Keratinocyte (primary cell): ENCODE measurements at regions not wholly inside any gene's neighbourhood (a gene's known extent, or its start where the extent isn't known, plus 50 kb on each side); places are given as distances from the start of the nearest gene placed in this dataset.

Source experiments
- DNase-seq: peaks from one replicate; pipeline ENCODE4 v3.0.0-alpha.2; 2011; ENCODE audit warnings: low read depth, missing footprints, low spot score
- FAIRE-seq: peaks from 2 replicates; lab custom pipeline; 2011; peaks lifted over from hg19 to GRCh38; lab: Jason Lieb, UNC
- H2AFZ ChIP-seq: 2 replicates; pipeline ENCODE4 v1.6.0; 2012; ENCODE audit warnings: low read length, control low read depth, inconsistent platforms; ENCODE audit not compliant: control insufficient read depth
- H3K27ac ChIP-seq: 2 replicates; pipeline ENCODE4 v1.5.1; 2011; ENCODE audit warnings: low read length; ENCODE audit not compliant: control insufficient read depth, insufficient read depth
- H3K27me3 ChIP-seq: 3 replicates; pipeline ENCODE4 v1.6.0; 2011; ENCODE audit warnings: low read length; ENCODE audit not compliant: control insufficient read depth, insufficient read depth; ENCODE audit errors: extremely low read depth
- H3K36me3 ChIP-seq, 2 experiments: 2 replicates in 1 of 2; 3 replicates in 1 of 2; pipeline ENCODE4 v1.5.1; 2011; ENCODE audit warnings: low read length in 2 of 2, mild to moderate bottlenecking in 1 of 2; ENCODE audit not compliant: control insufficient read depth in 2 of 2, insufficient read depth in 2 of 2; ENCODE audit errors: extremely low read depth in 1 of 2
- H3K4me1 ChIP-seq: 3 replicates; pipeline ENCODE4 v1.5.1; 2011; ENCODE audit warnings: low read length; ENCODE audit not compliant: control insufficient read depth, insufficient read depth; ENCODE audit errors: extremely low read depth
- H3K4me2 ChIP-seq: 3 replicates; pipeline ENCODE4 v1.6.0; 2011; ENCODE audit warnings: low read depth, low read length; ENCODE audit not compliant: control insufficient read depth, insufficient read depth; ENCODE audit errors: extremely low read depth
- H3K4me3 ChIP-seq, 3 experiments: fragments of 200-600 bp in 1 of 3; sonication (generic) in 1 of 3; 2 replicates in 2 of 3; 3 replicates in 1 of 3; pipeline ENCODE4 v1.5.1; 2011 to 2016; ENCODE audit warnings: low read length in 3 of 3, mild to moderate bottlenecking in 3 of 3, control low read depth in 2 of 3, inconsistent platforms in 1 of 3, low read depth in 1 of 3, mixed read lengths in 1 of 3, mixed run types in 1 of 3, moderate library complexity in 1 of 3; ENCODE audit not compliant: control insufficient read depth in 2 of 3, insufficient read depth in 2 of 3; ENCODE audit errors: extremely low read depth in 1 of 3
- H3K79me2 ChIP-seq: 2 replicates; pipeline ENCODE4 v1.6.0; 2012; ENCODE audit warnings: low read length; ENCODE audit not compliant: control insufficient read depth, insufficient read depth
- H3K9ac ChIP-seq: 3 replicates; pipeline ENCODE4 v1.6.0; 2011; ENCODE audit warnings: low read length; ENCODE audit not compliant: control insufficient read depth, insufficient read depth; ENCODE audit errors: extremely low read depth
- H3K9me1 ChIP-seq: 3 replicates; pipeline ENCODE4 v1.6.0; 2011; ENCODE audit warnings: low read length; ENCODE audit not compliant: control insufficient read depth, insufficient read depth; ENCODE audit errors: extremely low read depth
- H3K9me3 ChIP-seq: 2 replicates; pipeline ENCODE4 v1.5.1; 2012; ENCODE audit warnings: low read depth, low read length; ENCODE audit not compliant: control insufficient read depth
- H4K20me1 ChIP-seq: 3 replicates; pipeline ENCODE4 v1.6.0; 2011; ENCODE audit warnings: low read length; ENCODE audit not compliant: control insufficient read depth, insufficient read depth; ENCODE audit errors: extremely low read depth
- CTCF ChIP-seq, 3 experiments: IDR thresholded peaks in 1 of 3; conservative IDR thresholded peaks in 1 of 3; optimal IDR thresholded peaks in 1 of 3; 2 replicates in 2 of 3; 3 replicates in 1 of 3; pipeline versions ENCODE3 to v1.5.1; 2011; ENCODE audit warnings: low read length in 3 of 3, mild to moderate bottlenecking in 3 of 3, moderate library complexity in 2 of 3, control low read depth in 1 of 3, inconsistent platforms in 1 of 3; ENCODE audit not compliant: insufficient read depth in 2 of 3; ENCODE audit errors: extremely low read depth in 1 of 3
- EZH2 ChIP-seq: IDR thresholded peaks from one replicate; pipeline ENCODE4 v1.6.1; 2012; ENCODE audit warnings: inconsistent platforms, mild to moderate bottlenecking, low read length, moderate library complexity
- dilution Hi-C: fragments of 300-500 bp; cut with MboI; formaldehyde crosslinking; loops from one replicate; pipeline ENCODE4 v1.7.0; 2020; ENCODE audit warnings: low sequenced_read_pairs; ENCODE audit not compliant: extremely low pct_ligation_motif_present

- no peaks in the 10 kb centered on the region for H4K20me1 ChIP-seq
- H3K79me2 ChIP-seq, result peaks cover 10% of the 10 kb centered on the region
- H3K27me3 ChIP-seq, result no peaks in the 10 kb centered on the region
- H3K4me2 ChIP-seq, result peak overlapping the region; percentile 78
- TF ChIP-seq CTCF (optimal IDR thresholded peaks at IDR 0.05 in 1 of 3, IDR thresholded peaks at IDR 0.05 in 1 of 3, conservative IDR thresholded peaks at IDR 0.05 in 1 of 3; ENCODE audit: extremely low read depth in 1 of 3, insufficient read depth in 2 of 3, low read length in 3 of 3) (no peak), EZH2 (no peak)
- peak overlapping the region in 1 of 3 experiments; percentile 93 for H3K4me3 ChIP-seq
- H3K27ac ChIP-seq, result no peak overlapping the region
- H3K9me3 ChIP-seq, result no peaks in the 10 kb centered on the region
- peaks cover 11% of the 10 kb centered on the region for H3K4me1 ChIP-seq
- peaks cover 0 to 3% of the 10 kb centered on the region in 2 experiments for H3K36me3 ChIP-seq
- DNase-seq (no peak), FAIRE-seq (no peak)
- no peak overlapping the region for H2AFZ ChIP-seq
- peak overlapping the region; percentile 91 for H3K9ac ChIP-seq
- dilution Hi-C loops, result no loop called here
- H3K9me1 ChIP-seq, result no peaks in the 10 kb centered on the region
Observed at GRCh38 chr17:411421-412120, 59.0 kb upstream of the RPH3AL start.

GRCh38 chr17:410543-411401, 58.2 kb upstream of the RPH3AL start:
- H3K4me3 ChIP-seq, result peak overlapping the region; percentile 65 to 93 (median 86)
- H4K20me1 ChIP-seq, result no peaks in the 10 kb centered on the region
- peak overlapping the region; percentile 91 for H3K9ac ChIP-seq
- H3K4me1 ChIP-seq, result peaks cover 11% of the 10 kb centered on the region
- H3K36me3 ChIP-seq, result peaks cover 0 to 3% of the 10 kb centered on the region in 2 experiments
- H3K9me1 ChIP-seq, result no peaks in the 10 kb centered on the region
- TF ChIP-seq EZH2 (no peak), CTCF (optimal IDR thresholded peaks at IDR 0.05 in 1 of 3, IDR thresholded peaks at IDR 0.05 in 1 of 3, conservative IDR thresholded peaks at IDR 0.05 in 1 of 3; ENCODE audit: extremely low read depth in 1 of 3, insufficient read depth in 2 of 3, low read length in 3 of 3) (peak in 2 of 3 experiments; percentile 12 to 41)
- DNase-seq (no peak), FAIRE-seq (no peak)
- peak overlapping the region; percentile 78 for H3K4me2 ChIP-seq
- peak overlapping the region; percentile 75 for H2AFZ ChIP-seq
- H3K27ac ChIP-seq, result peak overlapping the region; percentile 71
- no peaks in the 10 kb centered on the region for H3K9me3 ChIP-seq
- H3K79me2 ChIP-seq, result peaks cover 10% of the 10 kb centered on the region
- H3K27me3 ChIP-seq, result no peaks in the 10 kb centered on the region
- dilution Hi-C loops, result no loop called here
